ENCODE measurements at regions not wholly inside any gene's neighbourhood (a gene's known extent, or its start where the extent isn't known, plus 50 kb on each side); places are given as distances from the start of the nearest gene placed in this dataset.

- no peak overlapping the region for H3K4me2 ChIP-seq (ENCODE audit: insufficient read depth, insufficient read length, low read length)
Observed at GRCh38 chr22:19611590-19611989, 87.4 kb upstream of the CLDN5 start.

More at GRCh38 chr22:19611590-19611989, 87.4 kb upstream of the CLDN5 start:
- Histone ChIP-seq H3K23ac (ENCODE audit: insufficient read length, low read depth, low read length) (no peak overlapping the region), H2BK5ac (ENCODE audit: insufficient read length, low read length) (no peak overlapping the region), H2AK5ac (ENCODE audit: insufficient read length, low read length) (no peak overlapping the region), H2BK12ac (ENCODE audit: insufficient read length, low read depth, low read length) (no peak overlapping the region), H3K27ac (ENCODE audit: insufficient read length, low read depth, low read length) (no peak overlapping the region), H4K91ac (ENCODE audit: insufficient read length, low read depth, low read length) (no peak overlapping the region), H4K20me1 (ENCODE audit: control insufficient read depth, insufficient read depth, insufficient read length) (no peaks in the 10 kb centered on the region), H2AFZ (ENCODE audit: low read length) (no peak overlapping the region), H3K23me2 (ENCODE audit: insufficient read length, low read depth, low read length, poor library complexity, severe bottlenecking) (no peaks in the 10 kb centered on the region), H3K27me3 (ENCODE audit: insufficient read depth, low read length) (no peaks in the 10 kb centered on the region), H3K14ac (ENCODE audit: insufficient read depth, low read length) (no peak overlapping the region; the same call in 1 of the 2 replicates), H3K56ac (ENCODE audit: insufficient read length, low read depth, low read length) (no peak overlapping the region), H2BK120ac (ENCODE audit: low read depth, low read length, poor library complexity, severe bottlenecking) (no peak overlapping the region), H4K8ac (replicated peaks; ENCODE audit: insufficient read length, low read depth, low read length) (no peak overlapping the region), H3K18ac (ENCODE audit: insufficient read length, low read depth, low read length) (peak overlapping the region; percentile 73), H3K79me2 (ENCODE audit: insufficient read depth, low read length) (no peaks in the 10 kb centered on the region), H3K9me3 (ENCODE audit: control insufficient read depth, low read depth, low read length) (no peaks in the 10 kb centered on the region), H2BK15ac (ENCODE audit: low read depth, low read length) (no peak overlapping the region), H3T11ph (ENCODE audit: low read length) (no peak overlapping the region), H3K4ac (ENCODE audit: low read depth, low read length) (no peak overlapping the region), H3K79me1 (ENCODE audit: insufficient read depth, low read depth, low read length, poor library complexity, severe bottlenecking) (no peaks in the 10 kb centered on the region), H3K4me1 (ENCODE audit: insufficient read depth, low read length) (peaks cover 3% of the 10 kb centered on the region; the same call in 1 of the 2 replicates), H3K9ac (ENCODE audit: extremely low read depth, insufficient read length, low read length) (no peak overlapping the region), H2BK20ac (ENCODE audit: low read depth, low read length, poor library complexity, severe bottlenecking) (no peak overlapping the region), H4K5ac (ENCODE audit: insufficient read length, low read depth, low read length) (no peak overlapping the region)
- Mint-ChIP-seq H3K9me3 (no peaks in the 10 kb centered on the region), H3K27ac (peak overlapping the region in 1 of 3 experiments; percentile 61; a peak in 1 of 7 replicates), H3K4me1 (peaks cover 50 to 66% of the 10 kb centered on the region in 2 experiments), H3K4me3 (no peak overlapping the region), H3K36me3 (ENCODE audit: insufficient read depth in 1 of 3, low read depth in 3 of 3) (no peaks in the 10 kb centered on the region), H3K27me3 (ENCODE audit: low read depth) (no peaks in the 10 kb centered on the region; the same call in 1 of the 2 replicates)
- TF ChIP-seq CTCF (conservative IDR thresholded peaks at IDR 0.05), result no peak
- no peak for DNase-seq
- WGBS (ENCODE audit: extremely low coverage, insufficient read length, low lambda C conversion rate), result no CpG with 5 or more reads among the region's 16 CpGs

All from H9 (cell line).